ENCODE measurements at regions not wholly inside any gene's neighbourhood (a gene's known extent, or its start where the extent isn't known, plus 50 kb on each side); places are given as distances from the start of the nearest gene placed in this dataset.

DNA sequence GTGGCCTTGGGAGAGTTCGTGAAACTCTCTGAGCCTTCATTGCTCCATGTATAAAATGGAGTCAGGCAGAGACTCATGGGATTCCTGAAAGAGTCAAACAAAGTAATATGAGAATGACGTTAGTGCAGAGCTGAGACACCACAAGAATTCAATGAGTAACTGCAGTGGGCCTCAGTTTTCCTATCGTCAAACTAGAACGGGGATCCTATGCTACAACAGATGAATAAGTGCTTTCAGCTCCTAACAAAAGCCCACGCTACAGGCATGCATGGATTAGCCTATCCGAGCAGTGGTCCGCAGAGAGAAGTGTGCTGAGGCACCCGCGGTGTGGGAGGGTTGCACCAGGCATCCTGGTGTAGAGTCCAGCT lies 124.7 kb downstream of the SYF2 start:
- TF ChIP-seq, protein P1, sequence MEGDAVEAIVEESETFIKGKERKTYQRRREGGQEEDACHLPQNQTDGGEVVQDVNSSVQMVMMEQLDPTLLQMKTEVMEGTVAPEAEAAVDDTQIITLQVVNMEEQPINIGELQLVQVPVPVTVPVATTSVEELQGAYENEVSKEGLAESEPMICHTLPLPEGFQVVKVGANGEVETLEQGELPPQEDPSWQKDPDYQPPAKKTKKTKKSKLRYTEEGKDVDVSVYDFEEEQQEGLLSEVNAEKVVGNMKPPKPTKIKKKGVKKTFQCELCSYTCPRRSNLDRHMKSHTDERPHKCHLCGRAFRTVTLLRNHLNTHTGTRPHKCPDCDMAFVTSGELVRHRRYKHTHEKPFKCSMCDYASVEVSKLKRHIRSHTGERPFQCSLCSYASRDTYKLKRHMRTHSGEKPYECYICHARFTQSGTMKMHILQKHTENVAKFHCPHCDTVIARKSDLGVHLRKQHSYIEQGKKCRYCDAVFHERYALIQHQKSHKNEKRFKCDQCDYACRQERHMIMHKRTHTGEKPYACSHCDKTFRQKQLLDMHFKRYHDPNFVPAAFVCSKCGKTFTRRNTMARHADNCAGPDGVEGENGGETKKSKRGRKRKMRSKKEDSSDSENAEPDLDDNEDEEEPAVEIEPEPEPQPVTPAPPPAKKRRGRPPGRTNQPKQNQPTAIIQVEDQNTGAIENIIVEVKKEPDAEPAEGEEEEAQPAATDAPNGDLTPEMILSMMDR (IDR thresholded peaks at IDR 0.05) = no peak
- TF ChIP-seq POLR2A (IDR thresholded peaks at IDR 0.05) = no peak
